Suppressor macrophage treated with lipopolysaccharide for 4 hours (primary cell): ENCODE measurements at regions not wholly inside any gene's neighbourhood (a gene's known extent, or its start where the extent isn't known, plus 50 kb on each side); places are given as distances from the start of the nearest gene placed in this dataset.

Experiments
- DNase-seq: peaks from one replicate; pipeline ENCODE4 v3.0.0-alpha.2; 2020

DNA sequence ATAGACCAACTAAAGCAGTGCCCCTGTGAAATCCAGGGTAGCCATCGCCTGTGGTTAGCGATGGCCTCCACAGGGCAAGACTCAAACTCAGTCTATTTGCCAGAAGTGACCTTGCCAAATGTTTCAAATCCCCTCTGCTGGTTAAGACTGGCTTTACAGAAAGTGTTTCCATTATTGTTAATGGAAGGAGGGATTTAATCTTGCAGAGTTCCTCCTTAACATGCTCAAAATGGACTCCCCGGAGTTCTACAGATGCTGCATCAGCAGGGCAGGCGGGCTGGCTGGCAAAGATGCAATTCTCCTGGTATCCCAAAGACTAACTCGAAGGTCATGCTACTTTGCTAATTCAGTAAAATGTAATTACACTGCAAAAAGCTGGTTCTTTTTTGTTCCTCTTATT, 313.0 kb upstream of the SLC7A11 start:
- no peak for DNase-seq

DNA sequence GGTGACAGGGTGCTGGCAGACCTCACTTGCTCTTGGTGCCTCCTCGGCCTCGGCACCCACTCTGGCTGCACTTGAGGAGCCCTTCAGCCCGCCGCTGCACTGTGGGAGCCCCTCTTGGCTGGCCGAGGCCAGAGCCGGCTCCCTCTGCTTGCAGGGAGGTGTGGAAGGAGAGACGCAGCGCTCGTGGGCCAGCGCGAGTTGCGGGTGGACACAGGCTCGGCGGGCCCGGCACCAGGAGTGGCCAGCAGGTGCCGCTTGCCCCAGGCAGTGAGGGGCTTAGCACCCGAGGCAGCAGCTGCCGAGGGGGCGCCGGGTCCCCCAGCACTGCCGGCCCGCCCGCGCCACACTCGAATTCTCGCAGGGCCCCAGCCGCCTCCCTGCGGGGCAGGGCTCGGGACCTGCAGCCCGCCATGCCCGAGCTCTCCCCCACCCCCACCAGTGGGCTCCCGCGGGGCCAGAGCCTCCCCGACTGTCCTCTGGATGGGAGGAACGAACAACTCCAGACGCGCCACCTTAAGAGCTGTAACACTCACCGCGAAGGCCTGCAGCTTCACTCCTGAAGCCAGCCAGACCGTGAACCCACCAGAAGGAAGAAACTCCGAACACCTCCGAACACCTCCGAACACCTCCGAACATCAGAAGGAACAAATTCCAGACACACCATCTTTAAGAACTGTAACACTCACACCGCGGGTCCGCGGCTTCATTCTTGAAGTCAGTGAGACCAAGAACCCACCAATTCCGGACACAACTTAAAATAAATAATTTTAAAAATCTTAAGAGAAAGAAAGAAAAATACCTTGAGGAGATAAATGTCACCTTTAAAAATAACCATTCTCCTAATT, 311.1 kb upstream of the SLC7A11 start:
- no peak for DNase-seq

DNA sequence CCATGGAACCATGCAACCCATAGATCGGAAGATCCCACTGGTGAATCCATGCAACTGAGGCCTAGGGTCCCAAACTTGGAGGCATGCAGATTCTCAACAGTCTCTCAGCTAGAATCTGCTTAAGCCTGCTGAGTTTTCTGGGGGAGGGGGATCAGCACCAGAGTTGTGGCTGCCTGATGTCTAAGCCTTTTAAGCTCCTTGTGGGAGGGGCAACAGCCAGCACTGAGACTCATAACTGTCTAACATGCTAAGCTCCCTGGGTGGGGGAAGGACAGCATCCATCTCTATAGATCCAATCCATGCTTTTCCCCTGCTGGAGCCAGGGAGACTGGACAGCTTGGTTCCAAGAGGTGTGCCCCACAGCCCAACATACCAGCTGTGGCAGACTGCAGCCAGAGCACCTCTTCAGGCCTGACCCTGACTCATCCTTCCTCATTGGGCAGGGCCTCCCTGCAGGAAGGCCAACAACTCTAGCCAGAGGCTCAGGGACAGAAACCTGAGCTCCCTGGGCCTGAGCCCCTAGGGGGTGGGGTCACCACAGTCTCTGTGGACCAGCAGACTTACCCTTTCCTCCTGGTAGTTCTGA, 300.1 kb upstream of the SLC7A11 start:
- DNase-seq = no peak

DNA sequence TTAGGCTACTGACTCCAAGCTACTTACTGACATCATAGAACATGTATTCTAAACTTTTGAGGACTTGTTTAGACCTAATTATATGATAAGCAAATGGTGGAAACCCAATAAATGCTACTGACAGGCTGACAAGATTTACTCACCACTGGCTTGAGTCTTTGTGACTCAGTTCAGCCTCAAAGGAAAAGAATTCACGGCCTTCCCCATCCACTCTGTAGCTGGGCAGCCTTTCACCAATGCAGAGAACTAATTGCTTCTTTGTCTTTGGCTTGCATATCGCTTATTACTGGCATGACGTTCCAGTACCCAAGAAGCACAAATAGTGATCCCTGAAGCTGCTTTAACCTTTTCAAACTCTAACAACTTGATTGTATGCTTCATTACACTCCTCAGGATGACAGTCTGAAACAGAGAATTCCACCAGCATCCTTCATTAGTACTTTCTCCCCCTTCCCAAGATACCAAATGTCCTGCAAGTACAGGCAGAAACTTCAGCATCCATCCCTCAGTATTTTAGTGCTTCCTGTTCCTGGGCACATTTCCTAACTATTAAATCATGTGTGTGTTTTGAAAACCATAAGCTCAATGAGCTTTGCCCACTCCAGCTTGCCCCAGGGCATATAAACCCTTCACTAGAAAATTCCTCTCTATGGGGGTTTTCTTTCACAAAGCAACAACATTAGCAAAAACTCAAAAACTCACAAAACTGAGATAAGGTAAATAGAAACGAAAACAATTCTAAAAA, 298.1 kb upstream of the SLC7A11 start:
- DNase-seq = no peak

DNA sequence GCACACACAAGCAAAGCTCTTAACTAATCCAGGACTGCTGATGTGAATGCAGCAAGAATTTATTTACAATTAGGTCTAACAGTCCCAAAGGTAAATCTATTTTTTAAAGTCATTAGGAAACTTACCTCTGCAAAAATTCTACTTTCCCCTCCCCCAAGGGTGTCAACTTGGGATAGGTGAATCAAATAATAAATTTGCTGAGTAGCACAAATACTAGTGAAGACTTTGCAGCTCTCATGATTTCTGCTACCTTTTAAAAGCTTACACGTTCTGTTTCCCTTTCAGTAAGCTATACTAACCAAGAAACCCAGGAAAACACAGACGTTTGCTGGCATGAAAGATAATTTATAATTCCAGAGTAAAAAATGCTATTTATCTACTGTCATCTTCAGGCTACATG, 296.6 kb upstream of the SLC7A11 start:
- DNase-seq = no peak

DNA sequence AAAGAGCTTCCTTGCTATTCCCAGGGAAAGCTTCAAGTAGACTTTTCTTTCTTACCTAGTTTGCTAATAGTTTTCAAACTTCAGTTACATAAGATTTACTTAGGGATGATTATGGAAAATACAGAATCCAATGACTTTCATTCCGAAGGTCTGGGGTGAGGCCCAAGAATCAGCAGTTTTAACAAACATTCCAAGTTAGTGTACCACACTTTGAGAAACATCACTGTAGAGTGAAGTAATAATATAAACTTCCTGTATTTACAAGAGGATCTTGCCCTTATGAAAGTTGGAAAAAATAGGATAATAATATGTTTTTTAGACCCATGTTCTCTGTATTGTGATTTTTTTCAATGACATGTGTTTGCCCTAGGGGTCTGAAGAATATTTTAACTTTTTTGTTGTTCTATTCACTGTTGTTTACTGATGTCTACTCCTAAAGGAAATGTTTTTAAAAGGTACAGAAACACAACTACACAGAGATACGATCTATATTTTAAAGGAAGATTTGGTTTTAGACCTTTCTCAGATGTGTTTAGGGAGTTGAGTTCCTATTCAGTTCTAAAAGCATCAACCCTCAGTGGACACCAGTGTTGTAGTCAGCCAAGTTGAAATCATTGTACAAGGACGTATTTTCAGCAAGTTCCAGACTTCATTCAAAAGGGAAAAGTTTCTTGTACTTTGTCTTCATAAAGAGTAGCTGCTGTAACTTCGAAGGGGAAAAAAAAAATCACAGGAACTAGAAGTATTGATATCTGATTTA, 295.8 kb upstream of the SLC7A11 start:
- no peak for DNase-seq

DNA sequence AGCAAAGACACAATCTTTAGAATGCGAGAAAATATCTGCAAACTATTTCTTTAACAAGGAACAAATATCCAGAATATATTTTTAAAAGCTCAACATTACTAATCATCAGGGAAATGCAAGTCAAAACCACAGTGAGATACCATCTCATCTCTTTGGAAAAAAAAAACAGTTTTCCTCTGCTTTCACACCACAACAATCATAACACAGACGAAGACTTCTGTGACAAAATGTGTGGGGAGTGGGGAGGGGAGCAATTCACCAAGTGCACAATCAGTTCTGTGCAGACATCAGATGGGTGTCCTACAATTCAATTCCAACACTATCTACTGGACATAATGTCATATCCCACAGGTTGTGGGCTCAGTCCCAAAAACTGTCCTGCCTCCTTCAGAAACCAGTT, 293.2 kb upstream of the SLC7A11 start:
- no peak for DNase-seq

DNA sequence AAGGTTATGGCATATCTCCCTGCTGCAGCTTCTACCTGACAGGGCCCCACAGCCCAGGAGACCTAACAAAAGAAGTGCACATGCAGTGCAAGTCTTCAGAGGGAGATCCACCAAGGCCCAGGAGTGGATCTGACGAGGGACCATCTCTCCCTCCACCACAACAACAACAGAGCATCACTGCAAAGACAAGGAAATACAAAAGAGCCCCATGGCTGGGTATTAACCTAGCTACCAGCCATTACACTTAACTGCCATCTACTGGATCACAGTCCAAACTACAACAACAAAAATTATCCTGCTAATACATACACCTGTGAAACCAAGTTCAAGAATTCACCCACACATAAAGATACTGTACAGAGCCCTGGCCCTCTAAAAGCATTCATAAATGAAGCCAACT, 280.2 kb upstream of the SLC7A11 start:
- peak; percentile 35 for DNase-seq

DNA sequence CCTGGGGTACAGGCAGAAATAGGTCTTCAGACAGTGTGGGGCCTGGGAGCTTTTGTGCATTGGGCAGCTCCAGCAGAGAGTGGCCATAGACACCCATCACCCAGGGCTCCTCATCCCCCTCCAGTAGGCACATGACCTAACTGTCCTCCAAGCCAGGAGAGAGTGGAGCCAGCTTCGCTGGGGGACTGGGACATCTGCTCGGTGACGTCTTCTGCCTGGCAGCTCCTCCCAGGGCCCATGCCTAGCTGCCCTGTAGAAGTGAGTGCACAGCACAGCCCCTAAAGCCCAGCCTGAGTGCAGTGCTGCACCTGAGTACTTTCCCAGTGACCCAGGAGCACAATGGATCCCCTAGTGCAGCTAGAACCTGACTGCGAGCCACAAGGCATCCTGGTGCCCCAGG, 279.7 kb upstream of the SLC7A11 start:
- no peak for DNase-seq

DNA sequence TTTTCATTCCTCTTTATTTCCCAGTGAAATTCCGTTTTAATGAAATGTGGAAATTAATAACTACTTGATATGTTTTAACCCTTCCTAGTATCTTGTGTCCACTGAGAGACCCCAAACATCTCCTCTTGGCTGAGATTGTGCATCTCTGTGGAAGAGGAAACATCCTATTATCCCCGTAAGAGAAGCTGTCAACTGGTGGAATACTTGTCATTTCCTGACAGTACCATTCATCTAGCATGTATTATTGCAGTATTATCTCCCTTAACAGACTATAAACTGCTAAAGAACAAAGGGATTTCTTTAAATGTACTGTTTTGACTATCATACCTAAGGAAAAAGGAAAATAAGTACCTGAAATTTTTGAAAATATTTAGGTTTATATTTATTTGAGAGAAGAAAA, 277.3 kb upstream of the SLC7A11 start:
- no peak for DNase-seq

DNA sequence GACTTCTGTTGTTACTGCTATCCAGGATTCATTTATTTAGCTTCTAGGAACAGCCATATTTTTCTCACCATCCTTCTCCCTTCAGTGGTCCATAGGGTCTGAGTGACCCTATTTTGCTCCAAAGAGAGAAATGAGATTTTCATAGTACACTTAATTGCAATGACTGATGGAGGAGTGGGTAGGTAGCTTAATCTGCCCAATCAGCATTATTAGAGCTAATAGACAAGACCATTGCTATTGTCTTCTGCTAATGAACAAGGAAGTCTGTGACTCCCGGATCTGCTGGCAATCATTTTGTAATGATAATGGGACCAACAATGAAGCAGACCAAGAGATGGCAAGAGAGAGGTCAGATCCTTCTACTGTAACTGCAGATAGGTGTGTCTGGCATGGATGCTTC, 271.4 kb upstream of the SLC7A11 start:
- no peak for DNase-seq

DNA sequence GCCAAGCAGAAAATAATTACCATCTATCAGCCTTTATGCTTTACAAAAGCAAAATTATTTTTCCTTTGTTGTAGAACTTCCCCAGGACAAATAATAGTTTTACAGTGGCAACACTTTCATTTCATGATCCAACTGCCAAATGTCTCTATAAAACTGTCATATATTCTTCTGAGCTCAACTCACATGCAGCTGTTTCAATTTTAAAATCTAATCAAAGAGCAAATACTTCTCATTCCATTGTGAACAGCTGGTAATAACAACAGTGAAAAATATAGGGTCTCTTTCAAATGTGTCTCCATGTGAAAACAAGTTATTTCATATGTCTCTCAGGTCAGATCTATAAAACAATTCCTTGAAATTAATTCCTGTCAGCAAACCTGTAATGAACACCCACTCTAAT, 270.6 kb upstream of the SLC7A11 start:
- DNase-seq = no peak

DNA sequence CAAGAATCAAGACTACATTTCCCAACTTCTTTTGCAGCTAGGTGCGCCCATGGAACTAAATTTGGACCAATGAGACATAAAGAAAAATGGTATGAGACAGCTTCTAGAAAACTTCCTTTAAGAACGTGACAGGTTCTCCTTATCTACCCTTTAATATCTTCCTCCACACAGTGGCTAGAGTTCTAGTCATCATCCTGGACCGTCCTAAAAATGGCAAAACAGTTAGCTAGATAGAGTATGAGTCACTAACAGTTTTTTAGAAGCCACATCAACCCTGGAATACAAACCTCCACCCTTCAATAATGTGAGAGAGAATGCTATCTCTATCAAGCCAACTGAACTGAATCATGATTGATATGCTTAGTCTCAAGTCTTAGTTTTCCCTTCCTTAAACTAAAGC, 267.9 kb upstream of the SLC7A11 start:
- DNase-seq = no peak

DNA sequence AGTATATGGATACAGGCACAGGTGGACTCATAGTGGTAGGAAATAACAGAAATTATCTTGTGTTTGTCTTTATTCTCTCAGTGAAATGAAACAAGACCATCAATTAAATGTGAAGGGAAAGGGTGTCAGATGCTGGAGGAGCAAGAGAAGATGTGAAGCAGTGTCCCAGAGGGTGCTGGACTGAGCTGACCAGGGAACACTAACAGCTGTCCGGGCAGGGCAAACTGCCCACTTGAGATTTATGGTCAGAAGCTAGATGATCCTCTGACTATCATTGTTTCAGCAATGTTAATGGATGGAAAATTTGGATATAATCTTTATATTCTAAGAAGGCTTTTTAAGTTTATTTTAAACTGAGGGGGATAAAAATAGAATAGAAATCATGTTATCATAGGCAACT, 267.2 kb upstream of the SLC7A11 start:
- no peak for DNase-seq

DNA sequence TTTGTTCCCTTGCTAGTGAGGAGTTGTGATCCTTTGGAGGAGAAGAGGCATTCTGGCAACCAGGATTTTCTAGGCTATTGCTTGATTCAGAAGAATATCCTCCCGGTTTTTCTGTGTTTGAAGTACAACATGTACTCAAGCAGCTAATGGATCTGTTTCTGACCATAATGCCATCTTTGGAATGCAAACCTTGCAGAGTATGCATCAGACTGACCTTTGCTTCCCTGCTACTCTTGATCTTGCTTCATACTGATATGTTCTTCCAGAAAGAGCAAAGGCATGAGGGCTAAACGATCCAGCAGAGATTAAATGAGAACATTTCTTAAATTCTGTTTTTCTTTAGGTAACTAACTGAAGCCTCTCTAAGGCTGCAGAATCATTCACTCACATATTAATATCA, 265.4 kb upstream of the SLC7A11 start:
- DNase-seq = no peak

DNA sequence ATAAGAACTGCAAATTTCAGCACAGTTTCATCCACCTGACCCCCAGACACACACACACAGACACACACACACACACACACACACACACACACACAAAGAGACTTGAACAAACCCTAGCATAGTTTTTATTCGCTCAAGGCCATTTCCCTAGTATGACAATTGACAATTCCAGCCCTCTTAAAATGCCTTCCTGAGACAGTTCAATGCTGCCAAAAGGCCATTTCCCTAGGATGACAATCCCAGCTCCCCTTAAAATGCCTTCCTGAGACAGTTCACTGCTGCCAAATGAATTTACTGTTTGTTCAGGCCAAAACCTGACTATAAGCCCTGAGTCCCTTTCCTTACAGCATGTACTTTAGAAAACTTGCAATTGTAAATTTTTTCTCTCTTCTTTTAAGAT, 259.5 kb upstream of the SLC7A11 start:
- DNase-seq = no peak

DNA sequence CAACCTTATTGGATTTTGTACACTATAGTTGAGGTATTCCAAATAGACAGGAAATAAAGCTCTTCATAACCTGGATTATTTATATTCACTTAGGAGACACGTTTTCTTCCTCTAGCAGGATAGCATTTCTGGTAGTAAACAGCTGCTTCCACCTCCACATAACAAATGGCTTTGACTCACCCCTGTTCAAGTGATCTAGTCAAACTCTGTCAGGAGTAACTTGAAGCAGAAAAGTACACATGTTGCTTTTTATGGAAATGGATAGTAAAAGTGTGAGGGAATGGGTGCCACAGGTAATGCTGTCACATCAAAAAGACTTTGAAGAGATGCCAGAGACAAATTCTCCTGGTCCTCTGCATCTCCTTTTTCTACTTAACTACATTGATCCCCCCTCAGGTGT, 258.7 kb upstream of the SLC7A11 start:
- no peak for DNase-seq

DNA sequence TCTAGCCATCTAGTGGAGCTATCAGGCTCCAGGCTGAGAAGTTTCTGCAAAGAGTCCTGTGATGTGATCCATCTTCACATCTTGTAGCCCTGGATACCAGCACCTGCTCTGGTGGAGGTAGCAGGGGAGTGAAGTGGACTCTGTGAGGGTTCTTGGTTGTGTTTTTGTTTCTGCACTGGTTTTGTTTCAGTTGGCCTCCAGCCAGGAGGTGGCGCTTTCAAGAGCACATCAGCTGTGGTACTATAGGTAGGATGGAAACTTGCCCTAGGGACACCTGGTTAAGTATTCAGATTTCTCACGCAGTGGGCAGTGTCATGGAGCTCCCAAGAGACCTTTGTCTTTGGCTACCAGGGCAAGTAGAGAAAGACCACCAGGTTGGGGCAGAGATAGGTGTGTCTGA, 257.5 kb upstream of the SLC7A11 start:
- no peak for DNase-seq

DNA sequence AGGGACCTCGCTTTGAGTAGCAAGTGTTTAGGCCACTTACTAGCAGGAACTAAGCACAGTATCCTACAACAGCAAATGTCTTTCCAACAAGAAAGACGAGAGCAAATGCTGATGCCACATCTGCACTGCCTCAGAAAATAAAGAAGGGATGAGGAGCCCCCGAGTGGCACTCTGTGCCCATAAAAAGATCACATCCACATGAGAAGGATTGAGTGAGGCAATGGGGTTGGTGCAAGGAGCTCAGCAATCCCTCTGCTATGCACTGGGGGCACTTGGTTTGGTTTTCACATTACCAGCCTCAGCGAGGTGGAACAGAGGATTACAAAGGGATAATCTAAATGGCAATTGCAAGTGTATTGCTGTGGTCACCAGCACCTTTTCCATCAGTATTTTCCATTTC, 252.8 kb upstream of the SLC7A11 start:
- peak; percentile 50 for DNase-seq

DNA sequence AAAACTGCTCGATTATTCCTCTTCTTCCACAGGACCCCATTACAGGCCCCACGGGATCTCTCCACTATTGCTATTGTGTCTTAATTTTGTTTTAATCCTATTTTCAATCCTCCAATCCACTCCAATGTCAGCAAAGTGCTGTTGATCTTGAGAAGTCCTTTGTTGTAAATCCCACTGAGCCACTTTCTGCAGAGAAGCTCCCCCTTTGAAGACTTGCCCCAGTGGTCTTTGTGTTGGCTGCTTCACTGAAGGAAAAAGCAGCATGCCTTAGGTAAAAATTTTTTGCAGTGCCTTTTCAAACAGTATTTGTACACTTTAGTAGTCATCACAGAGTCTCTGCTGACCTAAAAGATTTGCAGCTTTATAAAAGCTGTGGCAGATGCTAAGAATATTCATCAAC, 252.0 kb upstream of the SLC7A11 start:
- no peak for DNase-seq

DNA sequence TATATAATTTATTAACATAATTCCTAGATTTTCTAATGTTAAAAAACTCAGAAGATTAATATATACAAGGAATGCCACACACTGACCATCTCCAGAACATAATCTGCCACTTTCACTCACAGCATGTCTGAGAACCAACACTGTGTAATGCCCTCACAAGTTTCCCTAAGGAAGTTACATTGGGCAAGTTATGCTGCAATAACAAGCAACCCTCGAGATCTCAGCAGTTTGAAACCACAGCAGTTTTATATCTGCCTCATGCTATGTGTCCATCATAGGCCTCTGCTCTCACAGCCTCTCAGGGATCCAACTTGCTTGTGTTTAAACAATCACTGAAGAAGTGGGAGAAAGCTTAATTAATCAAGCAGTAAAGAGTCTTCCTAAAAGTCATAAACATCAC, 250.0 kb upstream of the SLC7A11 start:
- peak; percentile 36 for DNase-seq

DNA sequence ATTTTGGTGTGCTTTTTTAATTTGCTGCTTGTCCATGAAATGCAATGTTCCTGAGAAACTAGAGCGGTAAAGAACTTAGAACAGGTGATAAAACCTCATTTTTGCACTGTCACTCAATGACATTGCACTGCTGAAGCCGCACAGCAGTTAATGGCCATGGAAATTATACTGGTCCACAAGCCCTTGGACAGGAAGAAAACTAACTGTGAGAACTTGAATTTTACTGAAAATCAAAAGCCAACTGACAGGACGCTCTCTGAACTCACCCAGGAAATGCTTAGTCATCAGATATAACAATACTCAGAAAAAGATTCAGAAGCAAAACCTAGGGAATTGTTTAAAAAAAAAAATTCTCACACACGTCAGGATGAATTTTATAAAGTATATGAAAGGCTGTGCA, 246.4 kb upstream of the SLC7A11 start:
- no peak for DNase-seq

DNA sequence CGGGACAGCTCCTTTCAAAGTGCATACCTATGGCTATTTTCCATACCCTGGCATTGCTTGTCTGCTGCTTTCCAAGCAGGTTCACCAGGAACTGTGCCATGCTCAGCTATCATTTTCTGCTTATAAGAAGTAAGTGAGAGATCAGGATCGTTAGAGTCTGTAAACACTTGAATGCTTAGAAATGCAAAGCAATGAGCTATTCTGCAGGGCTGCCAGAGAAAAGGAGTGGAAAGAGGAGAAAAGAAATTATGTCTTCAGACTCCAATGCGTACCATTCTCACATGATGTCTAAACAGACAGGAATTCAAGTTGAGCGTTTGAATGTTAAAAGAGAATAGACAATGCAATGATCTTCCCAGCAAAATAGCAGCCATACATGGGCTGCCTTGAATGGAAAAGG, 245.5 kb upstream of the SLC7A11 start:
- no peak for DNase-seq

DNA sequence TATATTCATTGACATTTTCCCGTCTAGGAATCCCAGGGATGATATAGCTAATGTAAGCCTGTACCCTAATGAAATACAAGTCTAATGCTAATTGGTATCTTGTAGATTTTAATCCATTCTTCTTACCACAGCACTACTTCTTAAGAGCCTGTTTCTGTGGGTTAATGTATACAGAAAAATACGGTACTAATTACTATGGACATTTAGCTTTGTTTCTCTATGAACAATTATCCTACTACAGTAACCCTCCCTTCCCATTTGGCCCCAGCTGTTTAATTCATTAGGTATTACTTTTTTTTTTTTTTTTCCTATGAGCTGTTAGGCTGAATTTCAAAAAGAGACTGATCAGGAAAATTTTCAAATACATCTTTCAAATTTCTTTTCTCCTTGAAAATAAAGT, 245.1 kb upstream of the SLC7A11 start:
- no peak for DNase-seq
